ENCODE measurements at regions not wholly inside any gene's neighbourhood (a gene's known extent, or its start where the extent isn't known, plus 50 kb on each side); places are given as distances from the start of the nearest gene placed in this dataset.

DNA sequence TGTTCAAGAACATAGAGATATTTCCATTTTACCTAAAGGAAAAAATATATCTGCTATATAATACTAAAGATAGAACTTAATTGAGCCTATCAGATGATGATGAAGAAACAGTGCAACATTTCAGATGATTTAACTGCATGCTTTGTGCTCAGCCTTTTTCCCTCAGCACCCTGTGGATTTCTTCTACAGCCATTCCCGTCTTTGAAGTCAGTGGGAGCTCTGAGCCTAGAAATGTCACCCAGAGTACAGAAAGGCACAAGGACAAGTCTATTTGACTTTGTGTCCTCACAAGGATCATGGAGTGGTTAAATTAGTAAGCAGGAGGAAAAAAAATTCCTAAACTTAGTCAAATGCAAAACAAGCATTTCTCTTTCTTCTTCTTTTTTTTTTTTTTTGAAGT is 994.0 kb upstream of the FLRT2 start (continued):
- no peak for TF ChIP-seq KLF1 (tag by site-specific recombination; IDR thresholded peaks at IDR 0.05)
- TF ChIP-seq ZSCAN30 (tag by site-specific recombination; IDR thresholded peaks at IDR 0.05), result no peak
- no peak for TF ChIP-seq MYNN (tag by site-specific recombination; IDR thresholded peaks at IDR 0.05; ENCODE audit: borderline replicate concordance)
- TF ChIP-seq ZNF133 (tag by site-specific recombination; IDR thresholded peaks at IDR 0.05), result no peak
- TF ChIP-seq, protein P1, sequence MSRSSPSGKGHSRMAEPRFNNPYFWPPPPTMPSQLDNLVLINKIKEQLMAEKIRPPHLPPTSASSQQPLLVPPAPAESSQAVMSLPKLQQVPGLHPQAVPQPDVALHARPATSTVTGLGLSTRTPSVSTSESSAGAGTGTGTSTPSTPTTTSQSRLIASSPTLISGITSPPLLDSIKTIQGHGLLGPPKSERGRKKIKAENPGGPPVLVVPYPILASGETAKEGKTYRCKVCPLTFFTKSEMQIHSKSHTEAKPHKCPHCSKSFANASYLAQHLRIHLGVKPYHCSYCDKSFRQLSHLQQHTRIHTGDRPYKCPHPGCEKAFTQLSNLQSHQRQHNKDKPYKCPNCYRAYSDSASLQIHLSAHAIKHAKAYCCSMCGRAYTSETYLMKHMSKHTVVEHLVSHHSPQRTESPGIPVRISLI (tag by site-specific recombination; IDR thresholded peaks at IDR 0.05), result no peak
- TF ChIP-seq ZNF747 (tag by site-specific recombination; IDR thresholded peaks at IDR 0.05), result no peak
- TF ChIP-seq, protein P2, sequence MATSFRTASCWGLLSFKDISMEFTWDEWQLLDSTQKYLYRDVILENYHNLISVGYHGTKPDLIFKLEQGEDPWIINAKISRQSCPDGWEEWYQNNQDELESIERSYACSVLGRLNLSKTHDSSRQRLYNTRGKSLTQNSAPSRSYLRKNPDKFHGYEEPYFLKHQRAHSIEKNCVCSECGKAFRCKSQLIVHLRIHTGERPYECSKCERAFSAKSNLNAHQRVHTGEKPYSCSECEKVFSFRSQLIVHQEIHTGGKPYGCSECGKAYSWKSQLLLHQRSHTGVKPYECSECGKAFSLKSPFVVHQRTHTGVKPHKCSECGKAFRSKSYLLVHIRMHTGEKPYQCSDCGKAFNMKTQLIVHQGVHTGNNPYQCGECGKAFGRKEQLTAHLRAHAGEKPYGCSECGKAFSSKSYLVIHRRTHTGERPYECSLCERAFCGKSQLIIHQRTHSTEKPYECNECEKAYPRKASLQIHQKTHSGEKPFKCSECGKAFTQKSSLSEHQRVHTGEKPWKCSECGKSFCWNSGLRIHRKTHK (tag by site-specific recombination; IDR thresholded peaks at IDR 0.05), result no peak

DNA sequence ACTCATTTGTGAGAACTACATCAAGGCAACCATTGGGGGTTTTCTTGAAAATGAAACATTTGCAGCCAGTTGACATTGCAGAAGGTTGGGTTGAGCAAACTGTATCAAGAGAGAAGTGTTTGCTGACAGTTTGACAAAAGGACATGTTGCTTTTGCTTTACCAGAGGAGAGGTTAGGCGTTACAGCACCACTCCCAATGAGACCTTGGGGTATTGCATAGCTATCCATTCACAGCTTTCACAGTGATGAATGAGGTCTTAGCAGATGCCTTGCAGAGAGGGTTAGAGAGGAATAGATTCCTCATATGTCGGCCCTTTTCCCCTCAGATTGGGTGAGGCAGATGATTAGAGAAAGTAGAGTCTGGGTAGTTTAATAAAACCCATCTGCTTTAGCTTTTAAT is 988.9 kb upstream of the FLRT2 start:
- Histone ChIP-seq H3K9me3 (ENCODE audit: control insufficient read depth, insufficient read depth, low read depth, low read length) (no peaks in the 10 kb centered on the region; the same call in 1 of the 2 replicates), H3K4me3 (ENCODE audit: low read depth, low read length) (no peak overlapping the region), H3K27ac (ENCODE audit: extremely low read depth, low read depth, low read length) (no peak overlapping the region), H3K4me1 (ENCODE audit: control insufficient read depth, insufficient read depth, low read length) (no peaks in the 10 kb centered on the region), H3K36me3 (ENCODE audit: control insufficient read depth in 2 of 2, insufficient read depth in 1 of 2, low read length in 2 of 2) (no peaks in the 10 kb centered on the region)
- POLR2A ChIA-PET, result no interaction called here
- TF ChIP-seq ZNF629 (tag by site-specific recombination; IDR thresholded peaks at IDR 0.05), result no peak
- no peak for TF ChIP-seq ZBTB20 (tag by site-specific recombination; IDR thresholded peaks at IDR 0.05)
- TF ChIP-seq, protein P3, sequence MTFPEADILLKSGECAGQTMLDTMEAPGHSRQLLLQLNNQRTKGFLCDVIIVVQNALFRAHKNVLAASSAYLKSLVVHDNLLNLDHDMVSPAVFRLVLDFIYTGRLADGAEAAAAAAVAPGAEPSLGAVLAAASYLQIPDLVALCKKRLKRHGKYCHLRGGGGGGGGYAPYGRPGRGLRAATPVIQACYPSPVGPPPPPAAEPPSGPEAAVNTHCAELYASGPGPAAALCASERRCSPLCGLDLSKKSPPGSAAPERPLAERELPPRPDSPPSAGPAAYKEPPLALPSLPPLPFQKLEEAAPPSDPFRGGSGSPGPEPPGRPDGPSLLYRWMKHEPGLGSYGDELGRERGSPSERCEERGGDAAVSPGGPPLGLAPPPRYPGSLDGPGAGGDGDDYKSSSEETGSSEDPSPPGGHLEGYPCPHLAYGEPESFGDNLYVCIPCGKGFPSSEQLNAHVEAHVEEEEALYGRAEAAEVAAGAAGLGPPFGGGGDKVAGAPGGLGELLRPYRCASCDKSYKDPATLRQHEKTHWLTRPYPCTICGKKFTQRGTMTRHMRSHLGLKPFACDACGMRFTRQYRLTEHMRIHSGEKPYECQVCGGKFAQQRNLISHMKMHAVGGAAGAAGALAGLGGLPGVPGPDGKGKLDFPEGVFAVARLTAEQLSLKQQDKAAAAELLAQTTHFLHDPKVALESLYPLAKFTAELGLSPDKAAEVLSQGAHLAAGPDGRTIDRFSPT (tag by site-specific recombination; IDR thresholded peaks at IDR 0.05), result no peak
- no peak for TF ChIP-seq ZNF394 (tag by site-specific recombination; IDR thresholded peaks at IDR 0.05; ENCODE audit: borderline replicate concordance)
- TF ChIP-seq, protein P4, sequence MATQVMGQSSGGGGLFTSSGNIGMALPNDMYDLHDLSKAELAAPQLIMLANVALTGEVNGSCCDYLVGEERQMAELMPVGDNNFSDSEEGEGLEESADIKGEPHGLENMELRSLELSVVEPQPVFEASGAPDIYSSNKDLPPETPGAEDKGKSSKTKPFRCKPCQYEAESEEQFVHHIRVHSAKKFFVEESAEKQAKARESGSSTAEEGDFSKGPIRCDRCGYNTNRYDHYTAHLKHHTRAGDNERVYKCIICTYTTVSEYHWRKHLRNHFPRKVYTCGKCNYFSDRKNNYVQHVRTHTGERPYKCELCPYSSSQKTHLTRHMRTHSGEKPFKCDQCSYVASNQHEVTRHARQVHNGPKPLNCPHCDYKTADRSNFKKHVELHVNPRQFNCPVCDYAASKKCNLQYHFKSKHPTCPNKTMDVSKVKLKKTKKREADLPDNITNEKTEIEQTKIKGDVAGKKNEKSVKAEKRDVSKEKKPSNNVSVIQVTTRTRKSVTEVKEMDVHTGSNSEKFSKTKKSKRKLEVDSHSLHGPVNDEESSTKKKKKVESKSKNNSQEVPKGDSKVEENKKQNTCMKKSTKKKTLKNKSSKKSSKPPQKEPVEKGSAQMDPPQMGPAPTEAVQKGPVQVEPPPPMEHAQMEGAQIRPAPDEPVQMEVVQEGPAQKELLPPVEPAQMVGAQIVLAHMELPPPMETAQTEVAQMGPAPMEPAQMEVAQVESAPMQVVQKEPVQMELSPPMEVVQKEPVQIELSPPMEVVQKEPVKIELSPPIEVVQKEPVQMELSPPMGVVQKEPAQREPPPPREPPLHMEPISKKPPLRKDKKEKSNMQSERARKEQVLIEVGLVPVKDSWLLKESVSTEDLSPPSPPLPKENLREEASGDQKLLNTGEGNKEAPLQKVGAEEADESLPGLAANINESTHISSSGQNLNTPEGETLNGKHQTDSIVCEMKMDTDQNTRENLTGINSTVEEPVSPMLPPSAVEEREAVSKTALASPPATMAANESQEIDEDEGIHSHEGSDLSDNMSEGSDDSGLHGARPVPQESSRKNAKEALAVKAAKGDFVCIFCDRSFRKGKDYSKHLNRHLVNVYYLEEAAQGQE (tag by site-specific recombination; IDR thresholded peaks at IDR 0.05), result no peak
- TF ChIP-seq ZNF423 (tag by site-specific recombination; IDR thresholded peaks at IDR 0.05), result no peak
- no peak for TF ChIP-seq SETDB1 (IDR thresholded peaks at IDR 0.05; ENCODE audit: insufficient read length, low read length)
- TF ChIP-seq, protein P5, sequence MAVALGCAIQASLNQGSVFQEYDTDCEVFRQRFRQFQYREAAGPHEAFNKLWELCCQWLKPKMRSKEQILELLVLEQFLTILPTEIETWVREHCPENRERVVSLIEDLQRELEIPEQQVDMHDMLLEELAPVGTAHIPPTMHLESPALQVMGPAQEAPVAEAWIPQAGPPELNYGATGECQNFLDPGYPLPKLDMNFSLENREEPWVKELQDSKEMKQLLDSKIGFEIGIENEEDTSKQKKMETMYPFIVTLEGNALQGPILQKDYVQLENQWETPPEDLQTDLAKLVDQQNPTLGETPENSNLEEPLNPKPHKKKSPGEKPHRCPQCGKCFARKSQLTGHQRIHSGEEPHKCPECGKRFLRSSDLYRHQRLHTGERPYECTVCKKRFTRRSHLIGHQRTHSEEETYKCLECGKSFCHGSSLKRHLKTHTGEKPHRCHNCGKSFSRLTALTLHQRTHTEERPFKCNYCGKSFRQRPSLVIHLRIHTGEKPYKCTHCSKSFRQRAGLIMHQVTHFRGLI (tag by site-specific recombination; IDR thresholded peaks at IDR 0.05), result no peak
- CTCF ChIA-PET, result no interaction called here
